IPS DF 4.7 (cell line): ENCODE measurements at regions not wholly inside any gene's neighbourhood (a gene's known extent, or its start where the extent isn't known, plus 50 kb on each side); places are given as distances from the start of the nearest gene placed in this dataset.
"Not testable (repeated sequence)": the region's sequence is repeated elsewhere in the genome, so short reads cannot be mapped to it uniquely, and the experiment has no call there.

ENCODE experiments used
- DNase-seq: peaks from one replicate; pipeline ENCODE4 v3.0.0-alpha.2; 2013; ENCODE audit warnings: low spot score; ENCODE audit errors: extremely low read depth

GRCh38 chr1:143905214-143906179 is 66.3 kb downstream of the FAM72C start:
- DNase-seq = not testable (repeated sequence)

GRCh38 chr1:143904622-143904979 is 67.2 kb downstream of the FAM72C start:
- DNase-seq = not testable (repeated sequence)

GRCh38 chr1:143903899-143904621 is 67.7 kb downstream of the FAM72C start:
- not testable (repeated sequence) for DNase-seq

- not testable (repeated sequence) for DNase-seq
Measured at GRCh38 chr1:143896377-143896776, 75.4 kb downstream of the FAM72C start.

- DNase-seq = not testable (repeated sequence)
Measured at GRCh38 chr1:143884932-143885574, 86.7 kb downstream of the FAM72C start.

GRCh38 chr1:143884532-143884931 is 87.3 kb downstream of the FAM72C start:
- not testable (repeated sequence) for DNase-seq

- DNase-seq = not testable (repeated sequence)
Measured at GRCh38 chr1:143879757-143880536, 91.8 kb downstream of the FAM72C start.

GRCh38 chr1:143875947-143876346 is 95.8 kb downstream of the FAM72C start:
- not testable (repeated sequence) for DNase-seq

- DNase-seq = not testable (repeated sequence)
Measured at GRCh38 chr1:143874625-143875024, 97.2 kb downstream of the FAM72C start.

- DNase-seq = not testable (repeated sequence)
Measured at GRCh38 chr1:143873650-143874049, 98.1 kb downstream of the FAM72C start.

GRCh38 chr1:143870388-143870787 is 101.4 kb downstream of the FAM72C start:
- not testable (repeated sequence) for DNase-seq

- DNase-seq = not testable (repeated sequence)
Measured at GRCh38 chr1:143867590-143868220, 104.1 kb downstream of the FAM72C start.

- DNase-seq = not testable (repeated sequence)
Measured at GRCh38 chr1:143863901-143864520, 107.8 kb downstream of the FAM72C start.

- not testable (repeated sequence) for DNase-seq
Measured at GRCh38 chr1:143862722-143863121, 109.1 kb downstream of the FAM72C start.

- DNase-seq = not testable (repeated sequence)
Measured at GRCh38 chr1:143861306-143861705, 110.5 kb downstream of the FAM72C start.

GRCh38 chr1:143855867-143856266 is 115.9 kb downstream of the FAM72C start:
- DNase-seq = not testable (repeated sequence)

GRCh38 chr1:143854069-143854468 is 117.7 kb downstream of the FAM72C start:
- not testable (repeated sequence) for DNase-seq

- not testable (repeated sequence) for DNase-seq
Measured at GRCh38 chr1:143850637-143851036, 121.1 kb downstream of the FAM72C start.

- not testable (repeated sequence) for DNase-seq
Measured at GRCh38 chr1:143848859-143849258, 122.9 kb downstream of the FAM72C start.

GRCh38 chr1:143845193-143845592 is 126.6 kb downstream of the FAM72C start:
- DNase-seq = not testable (repeated sequence)
